PC-3 (cell line): ENCODE measurements at regions not wholly inside any gene's neighbourhood (a gene's known extent, or its start where the extent isn't known, plus 50 kb on each side); places are given as distances from the start of the nearest gene placed in this dataset.

ENCODE experiments used
- ATAC-seq: fragments of 200-7000 bp; cut with Tn5 transposase; 2 replicates; pipeline ENCODE4 v1.9.1; 2020; ENCODE audit warnings: mild to moderate bottlenecking, moderate library complexity
- BruUV-seq: library from RNA; stranded (reverse); fragments of 400-500 nt; replicated peaks from 2 replicates; lab custom pipeline; 2021; lab: Mats Ljungman, UMichigan
- CTCF ChIA-PET: fragments of 300-600 bp; sonication (Branson Sonifier 250); formaldehyde crosslinking; loops from one replicate; lab custom pipeline; 2022; ENCODE audit warnings: antibody characterized with exemption; lab: Charles Lee
- POLR2A ChIA-PET: fragments of 300-600 bp; sonication (Branson Sonifier 250); formaldehyde crosslinking; loops from one replicate; lab custom pipeline; 2022; ENCODE audit warnings: antibody characterized with exemption; ENCODE audit not compliant: unreplicated experiment; lab: Charles Lee
- DNase-seq: peaks from one replicate; pipeline ENCODE4 v3.0.0-alpha.2; 2015
- H2AFZ ChIP-seq: fragments of 300-600 bp; sonication (generic); 2 replicates; pipeline ENCODE4 v1.6.0; 2016; ENCODE audit warnings: antibody characterized with exemption, low read length
- H3F3A ChIP-seq: fragments of 300-600 bp; sonication (generic); one replicate; pipeline ENCODE4 v1.6.0; 2017; ENCODE audit warnings: antibody characterized with exemption, low read length, control low read depth, mild to moderate bottlenecking; ENCODE audit not compliant: unreplicated experiment
- H3K27ac ChIP-seq: fragments of 300-600 bp; sonication (generic); 2 replicates; pipeline ENCODE4 v1.5.1; 2016; ENCODE audit warnings: mild to moderate bottlenecking, low read length
- H3K27me3 ChIP-seq: fragments of 300-600 bp; sonication (generic); 2 replicates; pipeline ENCODE4 v1.6.1; 2016; ENCODE audit warnings: low read length, mixed read lengths
- H3K36me3 ChIP-seq: fragments of 300-600 bp; sonication (generic); 2 replicates; pipeline ENCODE4 v1.6.1; 2016; ENCODE audit warnings: low read depth, mixed run types, low read length, mixed read lengths
- H3K4me1 ChIP-seq: fragments of 300-600 bp; sonication (generic); 2 replicates; pipeline ENCODE4 v1.5.1; 2016; ENCODE audit warnings: low read length; ENCODE audit not compliant: insufficient read depth
- H3K4me2 ChIP-seq: fragments of 300-600 bp; sonication (generic); 2 replicates; pipeline ENCODE4 v1.6.0; 2016; ENCODE audit warnings: low read length
- H3K4me3 ChIP-seq: fragments of 300-600 bp; sonication (generic); 2 replicates; pipeline ENCODE4 v1.5.1; 2016; ENCODE audit warnings: mild to moderate bottlenecking, low read length, mixed read lengths
- H3K79me2 ChIP-seq: fragments of 300-600 bp; sonication (generic); 2 replicates; pipeline ENCODE4 v1.6.1; 2017; ENCODE audit warnings: low read length, mixed read lengths
- H3K9ac ChIP-seq: fragments of 300-600 bp; sonication (generic); 2 replicates; pipeline ENCODE4 v1.6.0; 2016; ENCODE audit warnings: mild to moderate bottlenecking, low read length
- H3K9me2 ChIP-seq: fragments of 300-600 bp; sonication (generic); replicated peaks from 2 replicates; pipeline ENCODE4 v1.6.1; 2016; ENCODE audit warnings: mixed run types, low read length, mixed read lengths
- H3K9me3 ChIP-seq: fragments of 300-600 bp; sonication (generic); 2 replicates; pipeline ENCODE4 v1.6.1; 2016; ENCODE audit warnings: low read length, mixed read lengths
- H4K20me1 ChIP-seq: fragments of 300-600 bp; sonication (generic); 2 replicates; pipeline ENCODE4 v1.6.1; 2016; ENCODE audit warnings: low read length, mixed read lengths
- CTCF ChIP-seq: fragments of 300-600 bp; sonication (generic); conservative IDR thresholded peaks from 2 replicates; pipeline ENCODE4 v1.5.1; 2017; ENCODE audit warnings: antibody characterized with exemption, low read depth, mild to moderate bottlenecking, low read length
- EZH2 ChIP-seq: fragments of 300-600 bp; sonication (generic); IDR thresholded peaks from one replicate; pipeline ENCODE4 v1.6.1; 2017; ENCODE audit warnings: antibody characterized with exemption, mild to moderate bottlenecking, low read length; ENCODE audit not compliant: unreplicated experiment
- EZH2phosphoT487 ChIP-seq: fragments of 300-600 bp; sonication (generic); IDR thresholded peaks from 2 replicates; pipeline ENCODE4 v1.6.1; 2018; ENCODE audit warnings: mild to moderate bottlenecking, antibody characterized with exemption, low read length, borderline replicate concordance
- intact Hi-C: fragments of 100-400 bp; cut with micrococcal nuclease; formaldehyde crosslinking; loops from 2 replicates; pipeline ENCODE4 v1.9.0; 2023

- no peaks in the 10 kb centered on the region for H3K4me1 ChIP-seq
- TF ChIP-seq EZH2 (no peak), EZH2phosphoT487 (no peak), CTCF (no peak)
- no peaks in the 10 kb centered on the region for H3K36me3 ChIP-seq
- no peaks in the 10 kb centered on the region for H3K9me3 ChIP-seq
- H3K4me3 ChIP-seq = no peak overlapping the region
- no peak overlapping the region for H3K9ac ChIP-seq
- intact Hi-C loops = no loop called here
- no peaks in the 10 kb centered on the region for H3K27me3 ChIP-seq
- no peak overlapping the region for H3K4me2 ChIP-seq
- H2AFZ ChIP-seq = no peak overlapping the region
- BruUV-seq = no TSS peak
- no peaks in the 10 kb centered on the region for H4K20me1 ChIP-seq
- no peak for DNase-seq
- ChIA-PET POLR2A (no interaction called here), CTCF (no interaction called here)
- H3K27ac ChIP-seq = no peak overlapping the region
- no peak for ATAC-seq
- no peaks in the 10 kb centered on the region for H3K9me2 ChIP-seq
- H3K79me2 ChIP-seq = no peaks in the 10 kb centered on the region
- no peaks in the 10 kb centered on the region for H3F3A ChIP-seq
These were observed 186.6 kb downstream of the SOX4 start for GRCh38 chr6:21780141-21780540.

- CTCF ChIA-PET = no interaction called here
These were observed 187.1 kb downstream of the SOX4 start for GRCh38 chr6:21780679-21781078.

More at GRCh38 chr6:21780679-21781078, 187.1 kb downstream of the SOX4 start:
- no peaks in the 10 kb centered on the region for H4K20me1 ChIP-seq
- intact Hi-C loops = no loop called here
- no peak overlapping the region for H2AFZ ChIP-seq
- no TSS peak for BruUV-seq
- no peaks in the 10 kb centered on the region for H3K27me3 ChIP-seq
- H3F3A ChIP-seq = no peaks in the 10 kb centered on the region
- POLR2A ChIA-PET = no interaction called here
- H3K79me2 ChIP-seq = no peaks in the 10 kb centered on the region
- H3K4me2 ChIP-seq = no peak overlapping the region
- no peaks in the 10 kb centered on the region for H3K36me3 ChIP-seq
- ATAC-seq (no peak), DNase-seq (no peak)
- no peaks in the 10 kb centered on the region for H3K9me2 ChIP-seq
- H3K4me1 ChIP-seq = no peaks in the 10 kb centered on the region
- H3K27ac ChIP-seq = no peak overlapping the region
- no peak overlapping the region for H3K4me3 ChIP-seq
- no peaks in the 10 kb centered on the region for H3K9me3 ChIP-seq
- no peak for TF ChIP-seq CTCF
- TF ChIP-seq EZH2phosphoT487 = no peak
- TF ChIP-seq EZH2 = no peak
- no peak overlapping the region for H3K9ac ChIP-seq
